Gastrocnemius medialis (tissue), 4 donors: ENCODE measurements at regions not wholly inside any gene's neighbourhood (a gene's known extent, or its start where the extent isn't known, plus 50 kb on each side); places are given as distances from the start of the nearest gene placed in this dataset.

Source experiments
- POLR2A ChIP-seq, 2 donors: fragments of 450-650 bp; IDR thresholded peaks; one replicate each; pipeline ENCODE4 v1.6.1; 2017; ENCODE audit warnings: antibody characterized with exemption in 2 of 2, mild to moderate bottlenecking in 2 of 2, moderate library complexity in 2 of 2
- TF ChIP-seq, protein P1 (sequence below), 5 experiments: fragments of 450-650 bp in 3 of 5; fragments of 200-600 bp in 2 of 5; sonication (generic) in 2 of 5; IDR thresholded peaks in 4 of 5; conservative IDR thresholded peaks in 1 of 5; 1 replicate in 4 of 5; 2 replicates in 1 of 5; pipeline ENCODE4 v1.5.1; 2016 to 2019; ENCODE audit warnings: antibody characterized with exemption in 5 of 5, mild to moderate bottlenecking in 3 of 5, moderate library complexity in 3 of 5

DNA sequence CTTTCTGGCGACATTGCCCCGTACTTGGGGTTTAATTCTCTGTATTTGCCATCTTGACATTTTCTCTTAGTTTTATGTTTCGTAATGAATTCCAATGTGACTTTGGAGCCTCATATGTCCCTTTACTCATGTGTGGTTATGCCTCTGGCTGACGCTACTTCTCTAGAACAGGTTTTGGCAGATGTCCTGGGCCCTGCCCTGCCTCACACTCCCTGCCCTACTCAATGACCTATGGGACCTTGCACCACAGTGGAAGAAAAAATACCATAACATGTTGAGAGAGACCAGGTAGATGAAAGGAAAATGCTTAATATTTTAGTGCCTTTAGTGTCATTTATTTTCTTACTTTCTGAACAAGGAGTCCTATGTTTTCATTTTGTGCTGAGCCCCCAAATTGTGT, 400.5 kb downstream of the TFEC start:
- TF ChIP-seq, protein P1, sequence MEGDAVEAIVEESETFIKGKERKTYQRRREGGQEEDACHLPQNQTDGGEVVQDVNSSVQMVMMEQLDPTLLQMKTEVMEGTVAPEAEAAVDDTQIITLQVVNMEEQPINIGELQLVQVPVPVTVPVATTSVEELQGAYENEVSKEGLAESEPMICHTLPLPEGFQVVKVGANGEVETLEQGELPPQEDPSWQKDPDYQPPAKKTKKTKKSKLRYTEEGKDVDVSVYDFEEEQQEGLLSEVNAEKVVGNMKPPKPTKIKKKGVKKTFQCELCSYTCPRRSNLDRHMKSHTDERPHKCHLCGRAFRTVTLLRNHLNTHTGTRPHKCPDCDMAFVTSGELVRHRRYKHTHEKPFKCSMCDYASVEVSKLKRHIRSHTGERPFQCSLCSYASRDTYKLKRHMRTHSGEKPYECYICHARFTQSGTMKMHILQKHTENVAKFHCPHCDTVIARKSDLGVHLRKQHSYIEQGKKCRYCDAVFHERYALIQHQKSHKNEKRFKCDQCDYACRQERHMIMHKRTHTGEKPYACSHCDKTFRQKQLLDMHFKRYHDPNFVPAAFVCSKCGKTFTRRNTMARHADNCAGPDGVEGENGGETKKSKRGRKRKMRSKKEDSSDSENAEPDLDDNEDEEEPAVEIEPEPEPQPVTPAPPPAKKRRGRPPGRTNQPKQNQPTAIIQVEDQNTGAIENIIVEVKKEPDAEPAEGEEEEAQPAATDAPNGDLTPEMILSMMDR (IDR thresholded peaks at IDR 0.05 in 4 of 5, conservative IDR thresholded peaks at IDR 0.05 in 1 of 5) = no peak
- no peak for TF ChIP-seq POLR2A (IDR thresholded peaks at IDR 0.05)
